GM12878 (cell line): ENCODE measurements at regions not wholly inside any gene's neighbourhood (a gene's known extent, or its start where the extent isn't known, plus 50 kb on each side); places are given as distances from the start of the nearest gene placed in this dataset.

Experiments
- ATF7 ChIP-seq: fragments of 450-650 bp; IDR thresholded peaks from 2 replicates; pipeline ENCODE4 v1.6.1; 2016; ENCODE audit warnings: low read depth, mild to moderate bottlenecking
- CTCF ChIP-seq, 3 experiments: IDR thresholded peaks in 2 of 3; conservative IDR thresholded peaks in 1 of 3; 2 replicates each; pipeline ENCODE4 v1.5.1; 2011; ENCODE audit warnings: low read depth in 3 of 3, low read length in 3 of 3, mild to moderate bottlenecking in 3 of 3, control low read depth in 2 of 3, moderate library complexity in 2 of 3, inconsistent platforms in 1 of 3, mixed read lengths in 1 of 3; ENCODE audit not compliant: control insufficient read depth in 2 of 3, insufficient read depth in 1 of 3; ENCODE audit errors: extremely low read depth in 1 of 3
- HCFC1 ChIP-seq: fragments of 150-350 bp; IDR thresholded peaks from 2 replicates; pipeline ENCODE4 v1.6.1; 2014; ENCODE audit warnings: low read length
- NRF1 ChIP-seq: conservative IDR thresholded peaks from 2 replicates; pipeline ENCODE4 v1.6.1; 2011; ENCODE audit warnings: mild to moderate bottlenecking, low read depth, low read length, improper control_type of control experiment
- RAD51 ChIP-seq: fragments of 450-650 bp; IDR thresholded peaks from 2 replicates; pipeline ENCODE4 v1.6.1; 2016; ENCODE audit warnings: moderate library complexity, mild to moderate bottlenecking, inconsistent platforms
- RBBP5 ChIP-seq: fragments of 200-600 bp; sonication (generic); conservative IDR thresholded peaks from 2 replicates; pipeline ENCODE4 v1.6.1; 2016
- REST ChIP-seq: IDR thresholded peaks from 2 replicates; pipeline ENCODE4 v1.6.1; 2012; ENCODE audit warnings: mild to moderate bottlenecking, low read depth, low read length
- STAT3 ChIP-seq: IDR thresholded peaks from 2 replicates; pipeline ENCODE4 v1.6.1; 2011; ENCODE audit warnings: low read depth, low read length, improper control_type of control experiment

- TF ChIP-seq HCFC1, result no peak
- TF ChIP-seq NRF1, result no peak
- TF ChIP-seq CTCF (IDR thresholded peaks at IDR 0.05 in 2 of 3, conservative IDR thresholded peaks at IDR 0.05 in 1 of 3; ENCODE audit: control insufficient read depth in 2 of 3, extremely low read depth in 1 of 3, insufficient read depth in 1 of 3, low read depth in 3 of 3, low read length in 3 of 3), result no peak
- TF ChIP-seq RBBP5, result no peak
- TF ChIP-seq ATF7, result no peak
- no peak for TF ChIP-seq REST
- no peak for TF ChIP-seq RAD51
- TF ChIP-seq STAT3, result no peak
Measured at GRCh38 chr11:24249921-24250320, 246.9 kb upstream of the LUZP2 start.
